Peyer's patch (tissue), 4 donors: ENCODE measurements at regions not wholly inside any gene's neighbourhood (a gene's known extent, or its start where the extent isn't known, plus 50 kb on each side); places are given as distances from the start of the nearest gene placed in this dataset.

Experiments
- POLR2A ChIP-seq, 2 donors: fragments of 450-650 bp; IDR thresholded peaks; one replicate each; pipeline ENCODE4 v1.5.1; 2017; ENCODE audit warnings: antibody characterized with exemption in 2 of 2, mild to moderate bottlenecking in 2 of 2, moderate library complexity in 2 of 2
- TF ChIP-seq, protein P1 (sequence below), 6 experiments: fragments of 450-650 bp in 4 of 6; fragments of 200-600 bp in 2 of 6; sonication (generic) in 1 of 6; IDR thresholded peaks; one replicate each; pipeline ENCODE4 v1.5.1; 2017 to 2019; ENCODE audit warnings: antibody characterized with exemption in 6 of 6, mild to moderate bottlenecking in 3 of 6, moderate library complexity in 1 of 6

DNA sequence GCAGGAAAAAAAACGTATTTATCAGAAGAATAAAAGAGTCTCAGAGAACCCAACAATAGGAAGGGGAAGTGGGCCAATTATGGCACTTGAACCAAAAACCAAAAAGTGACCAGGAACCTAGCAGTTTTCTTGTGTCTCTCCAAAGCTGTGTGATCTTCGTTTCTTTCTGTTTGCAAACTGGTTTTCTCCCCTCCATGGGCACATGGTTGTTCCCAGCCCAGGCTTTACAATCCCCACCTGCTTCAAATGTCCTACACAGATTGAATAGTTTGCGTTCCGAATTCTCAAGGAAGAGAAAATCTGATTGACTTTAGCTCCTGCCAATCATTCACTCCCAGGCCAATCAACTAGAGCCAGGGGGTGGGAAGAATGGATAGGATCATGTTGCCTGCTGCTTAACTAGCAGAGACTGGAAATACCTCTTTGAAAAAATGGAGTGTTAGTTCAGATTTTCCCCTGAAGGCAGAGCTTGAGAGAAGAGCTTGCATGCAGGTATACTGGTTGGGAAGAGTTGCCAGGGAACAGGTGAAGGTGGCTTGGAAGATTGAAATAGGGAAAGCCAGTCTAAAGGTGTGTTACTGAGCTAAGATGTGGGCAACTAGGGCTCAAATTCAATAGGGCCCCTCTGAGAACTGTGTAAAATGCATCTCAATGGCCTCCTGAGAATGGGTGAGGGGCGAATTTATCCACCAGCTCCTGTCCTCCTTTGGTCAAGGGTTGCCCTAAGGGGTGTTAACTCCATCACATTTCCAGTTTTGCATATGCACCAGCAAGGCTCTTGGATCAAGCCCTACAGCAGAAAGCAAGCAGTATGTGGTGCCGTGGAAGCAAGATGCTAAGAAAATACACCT is 106.4 kb upstream of the SRRM4 start:
- no peak for TF ChIP-seq POLR2A (IDR thresholded peaks at IDR 0.05)
- TF ChIP-seq, protein P1, sequence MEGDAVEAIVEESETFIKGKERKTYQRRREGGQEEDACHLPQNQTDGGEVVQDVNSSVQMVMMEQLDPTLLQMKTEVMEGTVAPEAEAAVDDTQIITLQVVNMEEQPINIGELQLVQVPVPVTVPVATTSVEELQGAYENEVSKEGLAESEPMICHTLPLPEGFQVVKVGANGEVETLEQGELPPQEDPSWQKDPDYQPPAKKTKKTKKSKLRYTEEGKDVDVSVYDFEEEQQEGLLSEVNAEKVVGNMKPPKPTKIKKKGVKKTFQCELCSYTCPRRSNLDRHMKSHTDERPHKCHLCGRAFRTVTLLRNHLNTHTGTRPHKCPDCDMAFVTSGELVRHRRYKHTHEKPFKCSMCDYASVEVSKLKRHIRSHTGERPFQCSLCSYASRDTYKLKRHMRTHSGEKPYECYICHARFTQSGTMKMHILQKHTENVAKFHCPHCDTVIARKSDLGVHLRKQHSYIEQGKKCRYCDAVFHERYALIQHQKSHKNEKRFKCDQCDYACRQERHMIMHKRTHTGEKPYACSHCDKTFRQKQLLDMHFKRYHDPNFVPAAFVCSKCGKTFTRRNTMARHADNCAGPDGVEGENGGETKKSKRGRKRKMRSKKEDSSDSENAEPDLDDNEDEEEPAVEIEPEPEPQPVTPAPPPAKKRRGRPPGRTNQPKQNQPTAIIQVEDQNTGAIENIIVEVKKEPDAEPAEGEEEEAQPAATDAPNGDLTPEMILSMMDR (IDR thresholded peaks at IDR 0.05): no peak
